ENCODE measurements at regions not wholly inside any gene's neighbourhood (a gene's known extent, or its start where the extent isn't known, plus 50 kb on each side); places are given as distances from the start of the nearest gene placed in this dataset.

GRCh38 chr2:173588931-173589369 is 234.3 kb downstream of the CDCA7 start:
- 84 to 88% methylated on average over 9 of the region's 9 CpGs for WGBS, 2 experiments (ENCODE audit: insufficient coverage in 2 of 2)
- Histone ChIP-seq H3K4me3 (ENCODE audit: extremely low read depth, insufficient read depth, low read length, poor library complexity, severe bottlenecking) (no peak overlapping the region), H3K27ac (ENCODE audit: low read depth, low read length, severe bottlenecking) (no peak overlapping the region), H3K36me3 (ENCODE audit: control insufficient read depth, insufficient read depth, low read length) (no peaks in the 10 kb centered on the region), H3K4me1 (ENCODE audit: control insufficient read depth, insufficient read depth, low read length, poor library complexity, severe bottlenecking) (no peaks in the 10 kb centered on the region), H3K9me3 (ENCODE audit: control insufficient read depth, low read length) (peaks cover 4% of the 10 kb centered on the region)

- Histone ChIP-seq H3K4me3 (ENCODE audit: extremely low read depth, insufficient read depth, low read length, poor library complexity, severe bottlenecking) (no peak overlapping the region), H3K9me3 (ENCODE audit: control insufficient read depth, low read length) (peaks cover 10% of the 10 kb centered on the region), H3K36me3 (ENCODE audit: control insufficient read depth, insufficient read depth, low read length) (no peaks in the 10 kb centered on the region), H3K4me1 (ENCODE audit: control insufficient read depth, insufficient read depth, low read length, poor library complexity, severe bottlenecking) (no peaks in the 10 kb centered on the region), H3K27ac (ENCODE audit: low read depth, low read length, severe bottlenecking) (no peak overlapping the region)
- WGBS, 2 experiments (ENCODE audit: insufficient coverage in 2 of 2), result 90% methylated on average over 3 of the region's 3 CpGs; no CpG with 5 or more reads in 1 of the 2 experiments
Measured at GRCh38 chr2:173589604-173590275, 235.1 kb downstream of the CDCA7 start.

GRCh38 chr2:173590276-173590861 is 235.7 kb downstream of the CDCA7 start:
- H3K9me3 ChIP-seq (ENCODE audit: control insufficient read depth, low read length), result peaks cover 11% of the 10 kb centered on the region
- 85 to 86% methylated on average over 1 to 5 of the region's 6 CpGs for WGBS, 2 experiments (ENCODE audit: insufficient coverage in 2 of 2)
- H3K27ac ChIP-seq (ENCODE audit: low read depth, low read length, severe bottlenecking), result no peak overlapping the region
- no peak overlapping the region for H3K4me3 ChIP-seq (ENCODE audit: extremely low read depth, insufficient read depth, low read length, poor library complexity, severe bottlenecking)
- H3K4me1 ChIP-seq (ENCODE audit: control insufficient read depth, insufficient read depth, low read length, poor library complexity, severe bottlenecking), result no peaks in the 10 kb centered on the region
- no peaks in the 10 kb centered on the region for H3K36me3 ChIP-seq (ENCODE audit: control insufficient read depth, insufficient read depth, low read length)

- no peak overlapping the region for H3K4me3 ChIP-seq (ENCODE audit: extremely low read depth, insufficient read depth, low read length, poor library complexity, severe bottlenecking)
- peaks cover 11% of the 10 kb centered on the region for H3K9me3 ChIP-seq (ENCODE audit: control insufficient read depth, low read length)
- H3K36me3 ChIP-seq (ENCODE audit: control insufficient read depth, insufficient read depth, low read length), result no peaks in the 10 kb centered on the region
- H3K4me1 ChIP-seq (ENCODE audit: control insufficient read depth, insufficient read depth, low read length, poor library complexity, severe bottlenecking), result no peaks in the 10 kb centered on the region
- no peak overlapping the region for H3K27ac ChIP-seq (ENCODE audit: low read depth, low read length, severe bottlenecking)
Measured at GRCh38 chr2:173593109-173593508, 238.4 kb downstream of the CDCA7 start.

GRCh38 chr2:173596244-173596643 is 241.6 kb downstream of the CDCA7 start:
- peaks cover 11% of the 10 kb centered on the region for H3K9me3 ChIP-seq (ENCODE audit: control insufficient read depth, low read length)
- H3K4me1 ChIP-seq (ENCODE audit: control insufficient read depth, insufficient read depth, low read length, poor library complexity, severe bottlenecking), result no peaks in the 10 kb centered on the region

GRCh38 chr2:173598525-173598924 is 243.9 kb downstream of the CDCA7 start:
- no peak overlapping the region for H3K4me3 ChIP-seq (ENCODE audit: extremely low read depth, insufficient read depth, low read length, poor library complexity, severe bottlenecking)

More at GRCh38 chr2:173596244-173596643, 241.6 kb downstream of the CDCA7 start:
- Histone ChIP-seq H3K36me3 (ENCODE audit: control insufficient read depth, insufficient read depth, low read length) (no peaks in the 10 kb centered on the region), H3K4me3 (ENCODE audit: extremely low read depth, insufficient read depth, low read length, poor library complexity, severe bottlenecking) (no peak overlapping the region), H3K27ac (ENCODE audit: low read depth, low read length, severe bottlenecking) (no peak overlapping the region)

GRCh38 chr2:173599821-173600359 is 245.2 kb downstream of the CDCA7 start:
- peaks cover 4% of the 10 kb centered on the region for H3K9me3 ChIP-seq (ENCODE audit: control insufficient read depth, low read length)
- no peaks in the 10 kb centered on the region for H3K4me1 ChIP-seq (ENCODE audit: control insufficient read depth, insufficient read depth, low read length, poor library complexity, severe bottlenecking)
- WGBS, 2 experiments (ENCODE audit: insufficient coverage in 2 of 2), result 100% methylated on average over 2 of the region's 5 CpGs
- no peak overlapping the region for H3K4me3 ChIP-seq (ENCODE audit: extremely low read depth, insufficient read depth, low read length, poor library complexity, severe bottlenecking)
- H3K36me3 ChIP-seq (ENCODE audit: control insufficient read depth, insufficient read depth, low read length), result no peaks in the 10 kb centered on the region
- H3K27ac ChIP-seq (ENCODE audit: low read depth, low read length, severe bottlenecking), result no peak overlapping the region

More at GRCh38 chr2:173598525-173598924, 243.9 kb downstream of the CDCA7 start:
- Histone ChIP-seq H3K4me1 (ENCODE audit: control insufficient read depth, insufficient read depth, low read length, poor library complexity, severe bottlenecking) (no peaks in the 10 kb centered on the region), H3K36me3 (ENCODE audit: control insufficient read depth, insufficient read depth, low read length) (no peaks in the 10 kb centered on the region), H3K27ac (ENCODE audit: low read depth, low read length, severe bottlenecking) (no peak overlapping the region), H3K9me3 (ENCODE audit: control insufficient read depth, low read length) (peaks cover 7% of the 10 kb centered on the region)

- 80 to 94% methylated on average over 2 of the region's 6 CpGs for WGBS, 2 experiments (ENCODE audit: insufficient coverage in 2 of 2)
- H3K36me3 ChIP-seq (ENCODE audit: control insufficient read depth, insufficient read depth, low read length), result no peaks in the 10 kb centered on the region
- H3K4me3 ChIP-seq (ENCODE audit: extremely low read depth, insufficient read depth, low read length, poor library complexity, severe bottlenecking), result no peak overlapping the region
- H3K4me1 ChIP-seq (ENCODE audit: control insufficient read depth, insufficient read depth, low read length, poor library complexity, severe bottlenecking), result no peaks in the 10 kb centered on the region
- H3K9me3 ChIP-seq (ENCODE audit: control insufficient read depth, low read length), result peaks cover 4% of the 10 kb centered on the region
- no peak overlapping the region for H3K27ac ChIP-seq (ENCODE audit: low read depth, low read length, severe bottlenecking)
Measured at GRCh38 chr2:173602153-173602795, 247.6 kb downstream of the CDCA7 start.

GRCh38 chr2:173605994-173606393 is 251.3 kb downstream of the CDCA7 start:
- H3K27ac ChIP-seq (ENCODE audit: low read depth, low read length, severe bottlenecking), result no peak overlapping the region
- H3K4me1 ChIP-seq (ENCODE audit: control insufficient read depth, insufficient read depth, low read length, poor library complexity, severe bottlenecking), result no peaks in the 10 kb centered on the region
- no peaks in the 10 kb centered on the region for H3K36me3 ChIP-seq (ENCODE audit: control insufficient read depth, insufficient read depth, low read length)
- peaks cover 4% of the 10 kb centered on the region for H3K9me3 ChIP-seq (ENCODE audit: control insufficient read depth, low read length)
- no CpG with 5 or more reads among the region's 1 CpG for WGBS, 2 experiments (ENCODE audit: insufficient coverage in 2 of 2)
- H3K4me3 ChIP-seq (ENCODE audit: extremely low read depth, insufficient read depth, low read length, poor library complexity, severe bottlenecking), result no peak overlapping the region

- Histone ChIP-seq H3K9me3 (ENCODE audit: control insufficient read depth, low read length) (peaks cover 4% of the 10 kb centered on the region), H3K36me3 (ENCODE audit: control insufficient read depth, insufficient read depth, low read length) (no peaks in the 10 kb centered on the region), H3K4me1 (ENCODE audit: control insufficient read depth, insufficient read depth, low read length, poor library complexity, severe bottlenecking) (no peaks in the 10 kb centered on the region), H3K4me3 (ENCODE audit: extremely low read depth, insufficient read depth, low read length, poor library complexity, severe bottlenecking) (no peak overlapping the region), H3K27ac (ENCODE audit: low read depth, low read length, severe bottlenecking) (no peak overlapping the region)
- WGBS, 2 experiments (ENCODE audit: insufficient coverage in 2 of 2), result 86 to 100% methylated on average over 1 of the region's 5 CpGs
Measured at GRCh38 chr2:173606619-173607248, 252.1 kb downstream of the CDCA7 start.
